WTC11 (cell line): ENCODE measurements at regions not wholly inside any gene's neighbourhood (a gene's known extent, or its start where the extent isn't known, plus 50 kb on each side); places are given as distances from the start of the nearest gene placed in this dataset.

Experiments used
- ATAC-seq: fragments of 200-7000 bp; cut with Tn5 transposase; 2 replicates; pipeline ENCODE4 v1.10.0; 2021; ENCODE audit warnings: mild to moderate bottlenecking, moderate library complexity
- CTCF ChIA-PET: fragments of 300-600 bp; sonication (Branson Sonifier 250); formaldehyde crosslinking; loops from one replicate; lab custom pipeline; 2021; ENCODE audit warnings: antibody characterized with exemption; lab: Charles Lee
- POLR2A ChIA-PET: fragments of 350-600 bp; sonication (Branson Sonifier 250); formaldehyde crosslinking; loops from one replicate; lab custom pipeline; 2021; ENCODE audit warnings: antibody characterized with exemption; lab: Charles Lee
- DNase-seq: peaks from one replicate; pipeline ENCODE4 v3.0.0; 2021; ENCODE audit warnings: low spot score
- H3K27ac Mint-ChIP-seq: 2 replicates; pipeline ENCODE4 v1.8.0; 2021; ENCODE audit warnings: mixed read lengths
- H3K27me3 Mint-ChIP-seq: 2 replicates; pipeline ENCODE4 v1.8.0; 2021; ENCODE audit warnings: low read depth, mild to moderate bottlenecking, moderate library complexity, mixed read lengths
- H3K36me3 Mint-ChIP-seq: 2 replicates; pipeline ENCODE4 v1.8.0; 2021; ENCODE audit warnings: mixed read lengths
- H3K4me1 Mint-ChIP-seq: 2 replicates; pipeline ENCODE4 v1.8.0; 2022; ENCODE audit warnings: mixed read lengths
- H3K4me3 Mint-ChIP-seq: 2 replicates; pipeline ENCODE4 v1.8.0; 2021; ENCODE audit warnings: mild to moderate bottlenecking, moderate library complexity, mixed read lengths
- H3K9me3 Mint-ChIP-seq: 2 replicates; pipeline ENCODE4 v1.8.0; 2021; ENCODE audit warnings: mixed read lengths
- EMX1 ChIP-seq: fragments of 250-450 bp; sonication (Bioruptor Pico); IDR thresholded peaks from 2 replicates; pipeline ENCODE4 v1.8.0; 2021; ENCODE audit warnings: mild to moderate bottlenecking
- ESRRA ChIP-seq: sonication (generic); formaldehyde crosslinking; IDR thresholded peaks from 2 replicates; pipeline ENCODE4 v1.8.1; 2022; ENCODE audit warnings: mild to moderate bottlenecking, missing genetic modification reagents, borderline replicate concordance
- ETV6 ChIP-seq: sonication (generic); formaldehyde crosslinking; IDR thresholded peaks from 2 replicates; pipeline ENCODE4 v1.8.1; 2022; ENCODE audit warnings: mild to moderate bottlenecking, missing genetic modification reagents
- IRF2 ChIP-seq: sonication (generic); formaldehyde crosslinking; IDR thresholded peaks from 2 replicates; pipeline ENCODE4 v1.8.0; 2022; ENCODE audit warnings: low read depth, missing genetic modification reagents, borderline replicate concordance
- KAT7 ChIP-seq: sonication (generic); formaldehyde crosslinking; IDR thresholded peaks from 2 replicates; pipeline ENCODE4 v1.8.1; 2023; ENCODE audit warnings: missing genetic modification reagents, mild to moderate bottlenecking, borderline replicate concordance
- PRRX2 ChIP-seq: fragments of 250-450 bp; sonication (Bioruptor Pico); IDR thresholded peaks from 2 replicates; pipeline ENCODE4 v1.8.0; 2021; ENCODE audit warnings: mild to moderate bottlenecking
- SOX15 ChIP-seq: fragments of 250-450 bp; sonication (Bioruptor Pico); IDR thresholded peaks from 2 replicates; pipeline ENCODE4 v1.9.0; 2021; ENCODE audit warnings: mild to moderate bottlenecking
- ZNF396 ChIP-seq: fragments of 250-450 bp; sonication (Bioruptor Pico); IDR thresholded peaks from 2 replicates; pipeline ENCODE4 v1.8.0; 2021; ENCODE audit warnings: mild to moderate bottlenecking, moderate library complexity, borderline replicate concordance
- TF ChIP-seq, protein P1 (sequence below): fragments of 200-600 bp; IDR thresholded peaks from 2 replicates; pipeline ENCODE4 v1.8.0; 2022; ENCODE audit warnings: antibody characterized with exemption
- TF ChIP-seq, protein P2 (sequence below): sonication (generic); formaldehyde crosslinking; IDR thresholded peaks from 2 replicates; pipeline ENCODE4 v1.8.0; 2023; ENCODE audit warnings: mild to moderate bottlenecking, missing genetic modification reagents
- TF ChIP-seq, protein P3 (sequence below): sonication (generic); formaldehyde crosslinking; IDR thresholded peaks from 2 replicates; pipeline ENCODE4 v1.8.0; 2022; ENCODE audit warnings: mild to moderate bottlenecking, missing genetic modification reagents
- TF ChIP-seq, protein P4 (sequence below): sonication (generic); formaldehyde crosslinking; IDR thresholded peaks from 2 replicates; pipeline ENCODE4 v1.8.1; 2023; ENCODE audit warnings: mild to moderate bottlenecking, missing genetic modification reagents, moderate library complexity

DNA sequence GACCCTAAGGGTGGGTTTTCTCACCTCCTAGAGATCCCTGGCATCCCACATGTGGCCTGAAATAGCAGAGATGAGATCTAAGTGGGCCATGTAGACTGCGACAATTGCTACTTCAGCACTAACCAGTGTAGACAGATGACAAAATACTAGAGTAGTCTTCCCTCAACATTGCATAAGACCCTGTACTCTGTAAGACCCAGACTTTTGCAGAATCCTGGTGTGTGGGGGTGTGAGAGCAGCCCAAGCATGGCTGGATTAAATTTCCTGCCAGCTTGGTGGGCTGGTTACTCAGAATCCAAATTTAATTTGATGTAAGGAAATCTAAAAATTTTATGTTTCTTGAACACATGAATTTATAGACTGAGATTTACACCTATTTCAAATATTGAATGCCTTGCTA lies 88.3 kb downstream of the ZNF365 start:
- DNase-seq = no peak
- Mint-ChIP-seq H3K9me3 (no peaks in the 10 kb centered on the region), H3K27me3 (no peaks in the 10 kb centered on the region), H3K27ac (no peak overlapping the region), H3K4me1 (no peaks in the 10 kb centered on the region), H3K4me3 (no peak overlapping the region), H3K36me3 (no peaks in the 10 kb centered on the region)
- ATAC-seq = no peak
- TF ChIP-seq KAT7 (no peak), ETV6 (CRISPR knock-in tag) (no peak), SOX15 (no peak), PRRX2 (CRISPR knock-in tag) (no peak)
- TF ChIP-seq, protein P1, sequence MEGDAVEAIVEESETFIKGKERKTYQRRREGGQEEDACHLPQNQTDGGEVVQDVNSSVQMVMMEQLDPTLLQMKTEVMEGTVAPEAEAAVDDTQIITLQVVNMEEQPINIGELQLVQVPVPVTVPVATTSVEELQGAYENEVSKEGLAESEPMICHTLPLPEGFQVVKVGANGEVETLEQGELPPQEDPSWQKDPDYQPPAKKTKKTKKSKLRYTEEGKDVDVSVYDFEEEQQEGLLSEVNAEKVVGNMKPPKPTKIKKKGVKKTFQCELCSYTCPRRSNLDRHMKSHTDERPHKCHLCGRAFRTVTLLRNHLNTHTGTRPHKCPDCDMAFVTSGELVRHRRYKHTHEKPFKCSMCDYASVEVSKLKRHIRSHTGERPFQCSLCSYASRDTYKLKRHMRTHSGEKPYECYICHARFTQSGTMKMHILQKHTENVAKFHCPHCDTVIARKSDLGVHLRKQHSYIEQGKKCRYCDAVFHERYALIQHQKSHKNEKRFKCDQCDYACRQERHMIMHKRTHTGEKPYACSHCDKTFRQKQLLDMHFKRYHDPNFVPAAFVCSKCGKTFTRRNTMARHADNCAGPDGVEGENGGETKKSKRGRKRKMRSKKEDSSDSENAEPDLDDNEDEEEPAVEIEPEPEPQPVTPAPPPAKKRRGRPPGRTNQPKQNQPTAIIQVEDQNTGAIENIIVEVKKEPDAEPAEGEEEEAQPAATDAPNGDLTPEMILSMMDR = no peak
- TF ChIP-seq, protein P2, sequence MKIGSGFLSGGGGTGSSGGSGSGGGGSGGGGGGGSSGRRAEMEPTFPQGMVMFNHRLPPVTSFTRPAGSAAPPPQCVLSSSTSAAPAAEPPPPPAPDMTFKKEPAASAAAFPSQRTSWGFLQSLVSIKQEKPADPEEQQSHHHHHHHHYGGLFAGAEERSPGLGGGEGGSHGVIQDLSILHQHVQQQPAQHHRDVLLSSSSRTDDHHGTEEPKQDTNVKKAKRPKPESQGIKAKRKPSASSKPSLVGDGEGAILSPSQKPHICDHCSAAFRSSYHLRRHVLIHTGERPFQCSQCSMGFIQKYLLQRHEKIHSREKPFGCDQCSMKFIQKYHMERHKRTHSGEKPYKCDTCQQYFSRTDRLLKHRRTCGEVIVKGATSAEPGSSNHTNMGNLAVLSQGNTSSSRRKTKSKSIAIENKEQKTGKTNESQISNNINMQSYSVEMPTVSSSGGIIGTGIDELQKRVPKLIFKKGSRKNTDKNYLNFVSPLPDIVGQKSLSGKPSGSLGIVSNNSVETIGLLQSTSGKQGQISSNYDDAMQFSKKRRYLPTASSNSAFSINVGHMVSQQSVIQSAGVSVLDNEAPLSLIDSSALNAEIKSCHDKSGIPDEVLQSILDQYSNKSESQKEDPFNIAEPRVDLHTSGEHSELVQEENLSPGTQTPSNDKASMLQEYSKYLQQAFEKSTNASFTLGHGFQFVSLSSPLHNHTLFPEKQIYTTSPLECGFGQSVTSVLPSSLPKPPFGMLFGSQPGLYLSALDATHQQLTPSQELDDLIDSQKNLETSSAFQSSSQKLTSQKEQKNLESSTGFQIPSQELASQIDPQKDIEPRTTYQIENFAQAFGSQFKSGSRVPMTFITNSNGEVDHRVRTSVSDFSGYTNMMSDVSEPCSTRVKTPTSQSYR (CRISPR knock-in tag) = no peak
- TF ChIP-seq, protein P3, sequence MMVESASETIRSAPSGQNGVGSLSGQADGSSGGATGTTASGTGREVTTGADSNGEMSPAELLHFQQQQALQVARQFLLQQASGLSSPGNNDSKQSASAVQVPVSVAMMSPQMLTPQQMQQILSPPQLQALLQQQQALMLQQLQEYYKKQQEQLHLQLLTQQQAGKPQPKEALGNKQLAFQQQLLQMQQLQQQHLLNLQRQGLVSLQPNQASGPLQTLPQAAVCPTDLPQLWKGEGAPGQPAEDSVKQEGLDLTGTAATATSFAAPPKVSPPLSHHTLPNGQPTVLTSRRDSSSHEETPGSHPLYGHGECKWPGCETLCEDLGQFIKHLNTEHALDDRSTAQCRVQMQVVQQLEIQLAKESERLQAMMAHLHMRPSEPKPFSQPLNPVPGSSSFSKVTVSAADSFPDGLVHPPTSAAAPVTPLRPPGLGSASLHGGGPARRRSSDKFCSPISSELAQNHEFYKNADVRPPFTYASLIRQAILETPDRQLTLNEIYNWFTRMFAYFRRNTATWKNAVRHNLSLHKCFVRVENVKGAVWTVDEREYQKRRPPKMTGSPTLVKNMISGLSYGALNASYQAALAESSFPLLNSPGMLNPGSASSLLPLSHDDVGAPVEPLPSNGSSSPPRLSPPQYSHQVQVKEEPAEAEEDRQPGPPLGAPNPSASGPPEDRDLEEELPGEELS (CRISPR knock-in tag) = no peak
- POLR2A ChIA-PET = interaction anchor here (0.6 kb wide), 1 partner anchor 336 kb away, joined by 3 read pairs; no protein-coding TSS in a partner anchor
- CTCF ChIA-PET = interaction anchor here (0.6 kb wide), 1 partner anchor 1699 kb away, joined by 4 read pairs; no protein-coding TSS in a partner anchor

DNA sequence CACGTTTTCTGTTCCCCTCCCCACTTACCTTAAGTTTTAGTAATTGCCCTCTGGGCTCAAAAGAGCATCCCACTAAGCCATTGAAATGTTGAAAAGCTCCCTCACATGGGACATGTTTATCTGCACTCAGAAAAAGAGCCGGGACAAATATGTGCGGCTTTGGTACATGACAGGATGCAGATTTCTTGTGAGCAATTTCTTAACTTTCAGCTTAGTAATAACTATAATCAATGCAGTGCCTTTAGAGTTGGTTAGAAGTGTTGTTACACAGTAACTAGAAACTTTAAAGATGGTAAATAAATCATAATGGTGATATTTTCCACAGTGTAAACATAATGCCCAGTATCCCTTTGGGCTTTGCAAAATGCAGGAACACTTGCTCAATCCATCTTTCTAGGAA lies 89.2 kb downstream of the ZNF365 start:
- TF ChIP-seq IRF2 = no peak
- TF ChIP-seq EMX1 (CRISPR knock-in tag) = no peak
- TF ChIP-seq, protein P4, sequence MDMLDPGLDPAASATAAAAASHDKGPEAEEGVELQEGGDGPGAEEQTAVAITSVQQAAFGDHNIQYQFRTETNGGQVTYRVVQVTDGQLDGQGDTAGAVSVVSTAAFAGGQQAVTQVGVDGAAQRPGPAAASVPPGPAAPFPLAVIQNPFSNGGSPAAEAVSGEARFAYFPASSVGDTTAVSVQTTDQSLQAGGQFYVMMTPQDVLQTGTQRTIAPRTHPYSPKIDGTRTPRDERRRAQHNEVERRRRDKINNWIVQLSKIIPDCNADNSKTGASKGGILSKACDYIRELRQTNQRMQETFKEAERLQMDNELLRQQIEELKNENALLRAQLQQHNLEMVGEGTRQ = no peak
- no peak overlapping the region for H3K4me3 Mint-ChIP-seq
- ATAC-seq (no peak), DNase-seq (no peak)
- no peaks in the 10 kb centered on the region for H3K4me1 Mint-ChIP-seq
- ChIA-PET POLR2A (no interaction called here), CTCF (no interaction called here)
- no peaks in the 10 kb centered on the region for H3K27me3 Mint-ChIP-seq
- H3K9me3 Mint-ChIP-seq = no peaks in the 10 kb centered on the region
- no peaks in the 10 kb centered on the region for H3K36me3 Mint-ChIP-seq
- no peak overlapping the region for H3K27ac Mint-ChIP-seq

DNA sequence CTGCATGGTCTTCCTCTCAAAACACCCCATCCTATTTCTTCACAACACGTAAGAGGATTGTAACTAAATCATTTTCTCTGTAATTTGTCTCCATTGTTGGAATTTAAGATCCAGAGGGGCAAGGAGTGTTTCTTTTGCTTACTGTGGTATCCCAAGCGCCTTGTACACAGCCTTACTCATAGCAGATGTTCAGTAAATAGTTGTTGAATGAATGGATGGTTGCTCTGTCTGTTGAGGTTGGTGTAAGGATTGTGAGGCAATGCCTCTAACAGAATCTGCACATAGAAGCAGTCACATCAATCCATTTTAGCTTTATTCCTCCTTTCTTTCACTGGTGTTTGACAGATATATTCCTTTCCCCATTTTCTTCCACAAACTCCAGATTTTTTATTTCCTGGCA lies 90.1 kb downstream of the ZNF365 start:
- TF ChIP-seq, protein P2 (CRISPR knock-in tag) = no peak
- TF ChIP-seq ZNF396 (no peak), ESRRA (CRISPR knock-in tag) (no peak)
- DNase-seq (no peak), ATAC-seq (no peak)
- CTCF ChIA-PET = no interaction called here
- H3K27ac Mint-ChIP-seq = no peak overlapping the region
- POLR2A ChIA-PET = no interaction called here
- H3K4me3 Mint-ChIP-seq = no peak overlapping the region
- H3K27me3 Mint-ChIP-seq = no peaks in the 10 kb centered on the region
- no peaks in the 10 kb centered on the region for H3K9me3 Mint-ChIP-seq
- no peaks in the 10 kb centered on the region for H3K36me3 Mint-ChIP-seq
- H3K4me1 Mint-ChIP-seq = no peaks in the 10 kb centered on the region
